ENCODE measurements at regions not wholly inside any gene's neighbourhood (a gene's known extent, or its start where the extent isn't known, plus 50 kb on each side); places are given as distances from the start of the nearest gene placed in this dataset.

DNA sequence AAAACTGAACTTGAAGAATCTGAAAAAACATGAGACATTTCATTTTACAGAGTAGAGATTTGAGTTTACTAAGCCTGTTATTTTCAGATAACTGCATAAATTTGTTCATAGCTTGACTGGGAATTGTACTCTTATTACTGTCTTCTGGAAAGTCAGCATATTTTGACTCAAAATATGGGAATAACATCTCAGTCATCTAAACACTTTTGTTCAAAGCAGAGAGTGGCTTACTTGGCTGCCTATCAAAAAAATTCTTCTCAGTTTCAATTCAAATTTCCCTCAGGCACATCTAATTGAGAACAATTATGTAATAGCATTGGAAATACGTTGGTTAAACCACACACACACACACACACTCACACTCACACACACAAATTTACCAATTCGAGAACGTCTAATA, 384.6 kb downstream of the ARL4A start:
- TF ChIP-seq POLR2AphosphoS5 (IDR thresholded peaks at IDR 0.05; ENCODE audit: borderline replicate concordance, low read depth, low read length), result no peak
- TF ChIP-seq EZH2 (IDR thresholded peaks at IDR 0.05), result no peak
